OCI-LY7 (cell line): ENCODE measurements at regions not wholly inside any gene's neighbourhood (a gene's known extent, or its start where the extent isn't known, plus 50 kb on each side); places are given as distances from the start of the nearest gene placed in this dataset.

Source experiments
- BruUV-seq: library from RNA; stranded (reverse); fragments of 400-500 nt; replicated peaks from 2 replicates; lab custom pipeline; 2021; lab: Mats Ljungman, UMichigan
- CTCF ChIA-PET: fragments of 300-600 bp; sonication (Branson Sonifier 250); formaldehyde crosslinking; loops from one replicate; lab custom pipeline; 2022; ENCODE audit warnings: antibody characterized with exemption; ENCODE audit not compliant: unreplicated experiment; lab: Charles Lee
- POLR2A ChIA-PET: fragments of 300-600 bp; sonication (Branson Sonifier 250); formaldehyde crosslinking; loops from one replicate; lab custom pipeline; 2022; ENCODE audit warnings: antibody characterized with exemption; lab: Charles Lee
- DNase-seq: peaks from one replicate; pipeline ENCODE4 v3.0.0-alpha.2; 2015; ENCODE audit warnings: low spot score
- H2AFZ ChIP-seq: fragments of 200-600 bp; sonication (generic), shearing (Covaris generic); 2 replicates; pipeline ENCODE4 v1.6.1; 2014; ENCODE audit warnings: mild to moderate bottlenecking, antibody characterized with exemption, low read length, moderate library complexity
- H3K27ac ChIP-seq: fragments of 200-600 bp; sonication (generic); 2 replicates; pipeline ENCODE4 v1.5.1; 2014; ENCODE audit warnings: mixed run types, low read depth, mild to moderate bottlenecking, moderate library complexity, low read length, inconsistent platforms; ENCODE audit not compliant: poor library complexity, severe bottlenecking
- H3K36me3 ChIP-seq: fragments of 200-600 bp; sonication (generic); 2 replicates; pipeline ENCODE4 v1.6.1; 2014; ENCODE audit warnings: mild to moderate bottlenecking, antibody characterized with exemption, low read length, moderate library complexity, mixed read lengths; ENCODE audit not compliant: insufficient read depth
- H3K4me1 ChIP-seq: fragments of 200-600 bp; sonication (generic); 2 replicates; pipeline ENCODE4 v1.5.1; 2014; ENCODE audit warnings: mild to moderate bottlenecking, low read length; ENCODE audit not compliant: insufficient read depth, poor library complexity, severe bottlenecking
- H3K4me2 ChIP-seq: fragments of 200-600 bp; sonication (generic); 2 replicates; pipeline ENCODE4 v1.6.1; 2014; ENCODE audit warnings: mild to moderate bottlenecking, low read length
- H3K4me3 ChIP-seq: fragments of 200-600 bp; sonication (generic); 2 replicates; pipeline ENCODE4 v1.5.1; 2014; ENCODE audit warnings: mild to moderate bottlenecking, low read depth, low read length; ENCODE audit not compliant: poor library complexity, severe bottlenecking
- H3K79me2 ChIP-seq: fragments of 200-600 bp; sonication (generic); 2 replicates; pipeline ENCODE4 v1.6.1; 2016; ENCODE audit warnings: low read depth, mild to moderate bottlenecking, low read length, moderate library complexity, mixed read lengths; ENCODE audit not compliant: insufficient read depth
- H3K9me2 ChIP-seq: fragments of 200-600 bp; sonication (generic); 2 replicates; pipeline ENCODE4 v1.6.1; 2016; ENCODE audit warnings: mild to moderate bottlenecking, low read length, mixed read lengths; ENCODE audit not compliant: insufficient read depth
- H3K9me3 ChIP-seq: fragments of 200-600 bp; sonication (generic); 2 replicates; pipeline ENCODE4 v1.6.1; 2014; ENCODE audit warnings: mild to moderate bottlenecking, mixed run types, low read length, mixed read lengths
- H4K20me1 ChIP-seq: fragments of 200-600 bp; sonication (generic); 2 replicates; pipeline ENCODE4 v1.6.1; 2014; ENCODE audit warnings: mild to moderate bottlenecking, antibody characterized with exemption, low read length, moderate library complexity, mixed read lengths; ENCODE audit not compliant: insufficient read depth
- EZH2phosphoT487 ChIP-seq: fragments of 200-600 bp; sonication (generic); IDR thresholded peaks from 2 replicates; pipeline ENCODE4 v1.6.1; 2018; ENCODE audit warnings: low read depth, borderline replicate concordance, mild to moderate bottlenecking, mixed run types, antibody characterized with exemption, low read length, moderate library complexity, mixed read lengths
- intact Hi-C: fragments of 100-400 bp; cut with micrococcal nuclease; formaldehyde crosslinking; loops from one replicate; pipeline ENCODE4 v1.10.0; 2022; ENCODE audit not compliant: unreplicated experiment
- TF ChIP-seq, protein P1 (sequence below): fragments of 200-600 bp; sonication (generic); conservative IDR thresholded peaks from 2 replicates; pipeline ENCODE4 v1.5.1; 2014; ENCODE audit warnings: mild to moderate bottlenecking, antibody characterized with exemption, low read length, moderate library complexity, mixed read lengths

DNA sequence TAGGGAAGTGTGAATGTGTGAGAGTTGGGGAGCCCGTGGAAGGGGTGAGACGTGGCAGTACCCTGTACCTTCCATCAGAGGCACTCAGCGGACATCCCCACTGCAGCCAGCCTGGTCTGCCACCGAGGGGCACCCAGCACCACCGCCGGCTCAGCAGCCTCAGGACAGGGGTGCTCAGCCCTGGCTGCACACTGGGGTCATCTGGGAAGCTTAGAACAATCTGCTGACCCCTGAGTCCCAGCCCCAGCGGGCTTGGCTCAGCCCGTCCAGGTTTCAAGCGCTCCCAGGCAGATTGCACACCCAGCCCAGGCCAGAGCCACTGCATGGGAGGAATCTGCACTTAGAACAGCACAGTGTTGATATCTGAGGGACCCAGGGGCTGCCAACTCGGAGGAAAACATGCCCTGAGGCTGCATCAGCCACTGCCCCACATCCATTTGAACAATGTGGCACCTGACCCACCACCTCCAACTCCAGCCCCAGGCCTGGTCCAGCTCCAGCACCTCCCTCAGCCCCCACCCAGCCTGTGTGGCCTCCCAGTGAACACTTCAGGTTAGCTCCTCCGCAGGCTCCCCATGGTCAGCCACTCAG is 147.1 kb upstream of the OTOS start:
- ChIA-PET POLR2A (no interaction called here), CTCF (no interaction called here)
- Histone ChIP-seq H3K4me2 (no peak overlapping the region), H3K36me3 (no peaks in the 10 kb centered on the region), H3K9me2 (no peaks in the 10 kb centered on the region), H4K20me1 (no peaks in the 10 kb centered on the region), H3K79me2 (no peaks in the 10 kb centered on the region), H3K9me3 (no peaks in the 10 kb centered on the region), H3K4me1 (no peaks in the 10 kb centered on the region), H2AFZ (no peak overlapping the region), H3K4me3 (no peak overlapping the region), H3K27ac (no peak overlapping the region)
- intact Hi-C loops = no loop called here
- DNase-seq = no peak
- no peak for TF ChIP-seq EZH2phosphoT487
- TF ChIP-seq, protein P1, sequence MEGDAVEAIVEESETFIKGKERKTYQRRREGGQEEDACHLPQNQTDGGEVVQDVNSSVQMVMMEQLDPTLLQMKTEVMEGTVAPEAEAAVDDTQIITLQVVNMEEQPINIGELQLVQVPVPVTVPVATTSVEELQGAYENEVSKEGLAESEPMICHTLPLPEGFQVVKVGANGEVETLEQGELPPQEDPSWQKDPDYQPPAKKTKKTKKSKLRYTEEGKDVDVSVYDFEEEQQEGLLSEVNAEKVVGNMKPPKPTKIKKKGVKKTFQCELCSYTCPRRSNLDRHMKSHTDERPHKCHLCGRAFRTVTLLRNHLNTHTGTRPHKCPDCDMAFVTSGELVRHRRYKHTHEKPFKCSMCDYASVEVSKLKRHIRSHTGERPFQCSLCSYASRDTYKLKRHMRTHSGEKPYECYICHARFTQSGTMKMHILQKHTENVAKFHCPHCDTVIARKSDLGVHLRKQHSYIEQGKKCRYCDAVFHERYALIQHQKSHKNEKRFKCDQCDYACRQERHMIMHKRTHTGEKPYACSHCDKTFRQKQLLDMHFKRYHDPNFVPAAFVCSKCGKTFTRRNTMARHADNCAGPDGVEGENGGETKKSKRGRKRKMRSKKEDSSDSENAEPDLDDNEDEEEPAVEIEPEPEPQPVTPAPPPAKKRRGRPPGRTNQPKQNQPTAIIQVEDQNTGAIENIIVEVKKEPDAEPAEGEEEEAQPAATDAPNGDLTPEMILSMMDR = no peak
- no TSS peak for BruUV-seq

DNA sequence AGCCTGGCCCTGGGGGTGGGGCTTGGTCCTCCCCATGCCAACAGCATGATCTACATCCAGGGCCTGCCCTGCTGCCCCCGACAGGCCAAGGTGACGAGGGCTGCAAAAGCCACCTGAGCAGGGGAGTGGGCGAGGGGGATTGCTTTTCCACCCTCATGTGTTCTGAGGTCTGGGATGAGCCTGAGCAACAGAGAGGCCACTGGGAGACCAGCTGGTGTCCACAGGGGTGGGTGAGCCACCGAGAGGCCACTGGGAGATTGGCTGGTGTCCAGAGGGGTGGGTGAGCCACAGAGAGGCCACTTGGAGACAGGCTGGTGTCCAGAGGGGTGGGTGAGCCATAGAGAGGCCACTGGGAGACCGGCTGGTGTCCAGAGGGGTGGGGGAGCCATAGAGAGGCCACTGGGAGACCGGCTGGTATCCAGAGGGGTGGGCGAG is 147.4 kb upstream of the GPC1 start:
- no peak for DNase-seq
- CTCF ChIA-PET = no interaction called here
- H3K4me3 ChIP-seq = no peak overlapping the region

More for the DNA sequence above, 147.4 kb upstream of the GPC1 start:
- Histone ChIP-seq H2AFZ (no peak overlapping the region), H3K4me1 (no peaks in the 10 kb centered on the region), H3K9me3 (no peaks in the 10 kb centered on the region), H3K36me3 (no peaks in the 10 kb centered on the region), H3K27ac (no peak overlapping the region), H4K20me1 (no peaks in the 10 kb centered on the region), H3K4me2 (no peak overlapping the region), H3K79me2 (no peaks in the 10 kb centered on the region), H3K9me2 (no peaks in the 10 kb centered on the region)
- intact Hi-C loops = no loop called here
- POLR2A ChIA-PET = no interaction called here
- BruUV-seq = no TSS peak
- no peak for TF ChIP-seq EZH2phosphoT487
- TF ChIP-seq, protein P1 = no peak
